ENCODE measurements at regions not wholly inside any gene's neighbourhood (a gene's known extent, or its start where the extent isn't known, plus 50 kb on each side); places are given as distances from the start of the nearest gene placed in this dataset.

DNA sequence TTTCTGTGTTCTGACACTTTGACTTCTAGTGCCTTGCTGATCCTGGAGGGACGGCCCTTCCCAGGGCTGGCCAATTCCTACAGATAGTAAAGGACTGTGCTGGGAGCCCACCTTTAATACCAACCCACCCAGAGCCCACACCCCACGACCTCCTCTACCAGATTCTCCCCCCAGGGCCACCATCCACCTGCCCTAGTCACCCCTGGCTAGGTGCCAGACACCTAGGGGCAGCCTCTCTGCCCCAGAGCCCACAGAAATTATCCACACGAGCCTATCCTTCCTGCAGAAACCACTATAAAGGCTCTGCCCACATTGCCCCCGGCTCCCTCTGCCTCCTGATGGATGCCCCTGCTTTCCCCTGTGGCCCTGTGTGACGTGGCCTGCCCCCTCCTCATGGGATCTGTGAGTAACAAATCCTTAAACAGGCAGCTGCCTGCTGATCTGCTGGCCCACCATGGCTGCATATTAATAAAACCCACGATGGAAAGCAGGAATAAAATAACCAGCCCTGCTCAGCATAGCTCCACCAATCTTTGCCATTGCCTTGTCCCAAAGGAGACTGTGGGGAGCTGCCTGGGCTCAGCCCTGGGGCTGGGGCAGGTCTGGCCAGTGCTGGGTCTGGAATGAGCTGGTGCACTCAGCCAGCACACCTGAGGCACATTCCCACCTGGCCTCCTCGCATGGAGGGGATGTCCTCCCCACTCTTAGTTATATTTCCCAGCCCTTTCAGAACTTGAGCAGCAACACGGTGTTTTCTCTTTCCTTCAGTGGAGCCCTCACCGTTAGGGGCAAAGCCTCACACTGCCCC, 488.5 kb downstream of the NPHP4 start:
- TF ChIP-seq, protein P1, sequence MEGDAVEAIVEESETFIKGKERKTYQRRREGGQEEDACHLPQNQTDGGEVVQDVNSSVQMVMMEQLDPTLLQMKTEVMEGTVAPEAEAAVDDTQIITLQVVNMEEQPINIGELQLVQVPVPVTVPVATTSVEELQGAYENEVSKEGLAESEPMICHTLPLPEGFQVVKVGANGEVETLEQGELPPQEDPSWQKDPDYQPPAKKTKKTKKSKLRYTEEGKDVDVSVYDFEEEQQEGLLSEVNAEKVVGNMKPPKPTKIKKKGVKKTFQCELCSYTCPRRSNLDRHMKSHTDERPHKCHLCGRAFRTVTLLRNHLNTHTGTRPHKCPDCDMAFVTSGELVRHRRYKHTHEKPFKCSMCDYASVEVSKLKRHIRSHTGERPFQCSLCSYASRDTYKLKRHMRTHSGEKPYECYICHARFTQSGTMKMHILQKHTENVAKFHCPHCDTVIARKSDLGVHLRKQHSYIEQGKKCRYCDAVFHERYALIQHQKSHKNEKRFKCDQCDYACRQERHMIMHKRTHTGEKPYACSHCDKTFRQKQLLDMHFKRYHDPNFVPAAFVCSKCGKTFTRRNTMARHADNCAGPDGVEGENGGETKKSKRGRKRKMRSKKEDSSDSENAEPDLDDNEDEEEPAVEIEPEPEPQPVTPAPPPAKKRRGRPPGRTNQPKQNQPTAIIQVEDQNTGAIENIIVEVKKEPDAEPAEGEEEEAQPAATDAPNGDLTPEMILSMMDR (IDR thresholded peaks at IDR 0.05; ENCODE audit: control insufficient read depth, insufficient read depth, low read depth, low read length, missing control alignments), result no peak
- no peak overlapping the region for H3K4me3 ChIP-seq (ENCODE audit: control insufficient read depth, low read depth, low read length)
- DNase-seq (ENCODE audit: low read depth), result no peak

DNA sequence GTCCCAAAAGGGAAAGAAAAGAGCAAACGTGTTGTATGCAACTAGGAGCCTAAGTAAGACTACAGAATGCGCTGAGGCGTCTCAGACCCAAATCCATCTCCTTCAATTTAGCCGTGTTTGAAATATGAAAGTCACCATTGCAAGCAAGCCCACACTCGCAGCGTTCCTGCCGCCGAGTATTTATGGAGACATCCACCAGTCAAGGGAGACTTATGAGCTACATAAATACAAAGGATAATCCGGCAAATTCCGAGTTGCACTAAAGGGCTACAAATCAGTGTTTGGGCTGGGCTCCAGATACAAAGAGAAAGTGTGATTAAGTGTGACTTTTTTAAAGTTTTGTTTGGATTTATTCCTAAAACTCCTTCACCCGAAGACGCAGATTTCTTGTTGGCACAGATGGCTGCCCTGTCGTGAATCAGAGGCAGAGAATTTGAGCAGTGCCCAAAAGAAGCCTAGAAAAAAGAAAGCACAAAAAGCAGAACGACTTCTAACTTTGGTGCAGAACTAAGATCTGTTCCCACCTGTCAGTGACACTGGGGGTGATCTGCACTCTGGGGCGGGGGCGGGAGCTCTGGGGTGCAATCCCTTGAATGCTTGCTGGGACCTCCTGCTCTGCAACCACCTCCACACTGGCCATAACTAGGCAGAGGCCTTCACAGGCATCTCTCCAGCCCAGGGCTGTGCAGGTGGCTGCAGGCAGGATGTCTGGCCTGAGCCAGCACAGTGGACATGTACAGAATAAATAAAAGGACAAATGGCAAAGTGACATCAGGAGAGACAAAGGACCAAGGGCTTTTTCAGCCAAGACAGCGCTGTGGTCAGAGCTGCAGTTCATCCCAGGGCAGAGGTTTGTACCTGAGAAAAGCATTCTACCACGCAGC, 489.7 kb downstream of the NPHP4 start:
- TF ChIP-seq, protein P1 (IDR thresholded peaks at IDR 0.05; ENCODE audit: control insufficient read depth, insufficient read depth, low read depth, low read length, missing control alignments), result no peak
- DNase-seq (ENCODE audit: low read depth), result no peak

DNA sequence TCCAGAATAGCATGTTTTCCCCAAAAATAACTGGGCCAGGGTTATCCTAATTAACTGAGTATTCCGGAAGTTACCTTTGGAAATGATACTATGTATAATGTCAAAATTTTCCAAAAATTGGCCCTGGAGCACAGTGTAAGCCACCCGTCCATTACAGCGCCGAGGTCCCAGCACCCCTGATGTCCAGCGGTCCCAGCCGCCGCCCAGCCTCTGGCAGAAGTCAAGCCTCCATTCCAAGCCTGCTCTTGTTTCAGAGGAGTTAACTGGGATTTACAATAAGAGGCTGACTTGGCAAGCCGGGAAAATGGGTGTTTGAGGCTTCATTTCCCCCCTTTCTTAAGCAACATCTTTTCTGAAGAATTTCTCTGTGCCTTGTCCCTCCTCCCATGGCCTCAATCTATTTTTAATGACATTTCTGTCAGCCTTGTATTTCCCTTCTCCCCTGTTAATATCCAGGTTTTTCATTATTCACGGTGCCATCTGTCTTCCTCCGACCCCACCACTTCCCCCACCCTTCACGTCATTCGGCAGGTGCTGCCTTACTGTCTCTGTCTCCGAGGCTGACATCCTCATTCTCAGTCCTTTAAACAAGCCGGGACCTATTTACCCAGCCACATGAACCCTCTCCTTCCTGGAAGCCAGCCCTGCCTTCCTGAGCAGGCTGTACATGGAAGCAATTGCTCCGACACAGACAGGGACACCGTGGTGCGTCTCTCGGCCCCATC, 490.9 kb downstream of the NPHP4 start:
- TF ChIP-seq, protein P1 (IDR thresholded peaks at IDR 0.05; ENCODE audit: control insufficient read depth, insufficient read depth, low read depth, low read length, missing control alignments), result no peak
- DNase-seq (ENCODE audit: low read depth), result no peak
- no peak overlapping the region for H3K4me3 ChIP-seq (ENCODE audit: control insufficient read depth, low read depth, low read length)

More for the DNA sequence above, 489.7 kb downstream of the NPHP4 start:
- H3K4me3 ChIP-seq (ENCODE audit: control insufficient read depth, low read depth, low read length), result no peak overlapping the region

DNA sequence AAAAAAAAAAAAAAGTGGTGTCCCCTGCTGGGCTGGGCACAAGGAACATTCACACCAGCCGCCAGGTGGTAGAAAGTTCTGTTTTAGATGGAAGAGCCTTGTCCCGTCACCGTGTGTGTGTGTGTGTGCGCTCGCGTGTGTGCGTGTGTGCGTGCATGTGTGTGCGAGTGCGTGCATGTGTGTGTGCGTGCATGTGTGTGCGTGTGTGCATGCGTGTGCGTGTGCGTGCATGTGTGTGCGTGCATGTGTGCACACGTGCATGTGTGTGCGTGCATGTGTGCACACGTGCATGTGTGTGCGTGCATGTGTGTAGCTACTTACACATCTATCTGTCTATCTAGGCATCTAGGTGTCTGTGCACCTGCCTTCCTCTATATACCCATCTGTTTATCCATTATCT, 491.7 kb downstream of the NPHP4 start:
- H3K4me3 ChIP-seq (ENCODE audit: control insufficient read depth, low read depth, low read length), result no peak overlapping the region
- no peak for DNase-seq (ENCODE audit: low read depth)
- TF ChIP-seq, protein P1 (IDR thresholded peaks at IDR 0.05; ENCODE audit: control insufficient read depth, insufficient read depth, low read depth, low read length, missing control alignments), result no peak

DNA sequence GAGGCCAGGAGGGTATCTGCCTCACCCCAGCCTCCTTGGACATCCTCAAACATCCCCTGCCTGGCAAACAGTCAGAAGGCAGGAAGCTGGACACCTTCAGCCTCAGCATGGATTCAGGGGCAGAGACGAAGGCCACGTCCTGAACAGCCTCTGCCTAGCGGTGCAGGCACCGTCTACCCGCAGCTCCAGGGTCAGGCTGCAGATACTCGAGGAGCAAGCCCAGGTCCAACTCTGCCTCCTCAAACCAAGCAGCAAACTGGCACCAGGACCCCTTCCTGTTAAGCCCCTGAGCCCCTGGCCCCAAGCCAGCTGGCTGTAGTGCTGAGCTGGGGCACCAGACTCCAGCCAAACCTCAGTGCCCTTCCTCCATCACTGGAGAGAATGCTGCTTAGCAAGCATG, 494.7 kb downstream of the NPHP4 start:
- no peak overlapping the region for H3K4me3 ChIP-seq (ENCODE audit: control insufficient read depth, low read depth, low read length)
- TF ChIP-seq, protein P1 (IDR thresholded peaks at IDR 0.05; ENCODE audit: control insufficient read depth, insufficient read depth, low read depth, low read length, missing control alignments), result no peak
- no peak for DNase-seq (ENCODE audit: low read depth)
